ENCODE measurements at regions not wholly inside any gene's neighbourhood (a gene's known extent, or its start where the extent isn't known, plus 50 kb on each side); places are given as distances from the start of the nearest gene placed in this dataset.

DNA sequence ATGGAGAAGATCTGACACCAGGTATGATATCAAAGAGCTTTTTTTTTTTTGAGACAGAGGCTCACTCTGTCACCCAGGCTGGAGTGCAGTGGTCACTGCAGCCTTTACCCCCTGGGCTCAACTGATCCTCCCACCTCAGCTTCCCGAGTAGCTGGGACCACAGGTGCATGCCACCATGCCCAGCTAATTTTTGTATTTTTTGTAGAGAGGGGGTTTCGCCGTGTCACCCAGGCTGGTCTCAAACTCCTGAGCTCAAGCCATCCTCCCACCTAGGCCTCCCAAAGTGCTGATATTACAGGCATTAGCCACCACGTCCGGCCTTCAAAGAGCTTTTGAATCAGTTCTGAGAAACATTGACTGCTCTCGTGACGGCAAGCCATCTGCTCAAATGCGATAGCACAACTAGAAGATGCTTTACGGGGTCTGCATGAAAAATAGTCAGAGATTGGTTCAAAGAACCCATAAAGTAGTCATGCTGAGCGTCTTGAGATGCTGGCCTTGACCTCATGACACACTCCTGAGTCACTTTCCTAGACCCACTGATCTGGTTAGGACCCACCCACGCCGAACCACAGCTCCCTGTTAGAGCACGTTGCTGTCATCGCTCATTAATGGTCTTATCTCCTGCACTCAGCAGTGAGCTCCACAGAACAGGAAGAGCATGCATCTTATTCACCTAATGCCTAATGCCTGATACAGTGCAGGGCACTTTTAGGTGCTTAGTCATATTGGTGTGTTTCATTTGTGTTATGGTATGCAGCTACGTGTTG, 57.0 kb upstream of the NR2F2 start:
- TF ChIP-seq MIER3 (CRISPR knock-in tag; IDR thresholded peaks at IDR 0.05; ENCODE audit: borderline replicate concordance) (no peak), MYC (CRISPR knock-in tag; IDR thresholded peaks at IDR 0.05; ENCODE audit: borderline replicate concordance) (no peak)
- TF ChIP-seq, protein P1, sequence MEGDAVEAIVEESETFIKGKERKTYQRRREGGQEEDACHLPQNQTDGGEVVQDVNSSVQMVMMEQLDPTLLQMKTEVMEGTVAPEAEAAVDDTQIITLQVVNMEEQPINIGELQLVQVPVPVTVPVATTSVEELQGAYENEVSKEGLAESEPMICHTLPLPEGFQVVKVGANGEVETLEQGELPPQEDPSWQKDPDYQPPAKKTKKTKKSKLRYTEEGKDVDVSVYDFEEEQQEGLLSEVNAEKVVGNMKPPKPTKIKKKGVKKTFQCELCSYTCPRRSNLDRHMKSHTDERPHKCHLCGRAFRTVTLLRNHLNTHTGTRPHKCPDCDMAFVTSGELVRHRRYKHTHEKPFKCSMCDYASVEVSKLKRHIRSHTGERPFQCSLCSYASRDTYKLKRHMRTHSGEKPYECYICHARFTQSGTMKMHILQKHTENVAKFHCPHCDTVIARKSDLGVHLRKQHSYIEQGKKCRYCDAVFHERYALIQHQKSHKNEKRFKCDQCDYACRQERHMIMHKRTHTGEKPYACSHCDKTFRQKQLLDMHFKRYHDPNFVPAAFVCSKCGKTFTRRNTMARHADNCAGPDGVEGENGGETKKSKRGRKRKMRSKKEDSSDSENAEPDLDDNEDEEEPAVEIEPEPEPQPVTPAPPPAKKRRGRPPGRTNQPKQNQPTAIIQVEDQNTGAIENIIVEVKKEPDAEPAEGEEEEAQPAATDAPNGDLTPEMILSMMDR (CRISPR knock-in tag; IDR thresholded peaks at IDR 0.05) = no peak
- TF ChIP-seq, protein P2, sequence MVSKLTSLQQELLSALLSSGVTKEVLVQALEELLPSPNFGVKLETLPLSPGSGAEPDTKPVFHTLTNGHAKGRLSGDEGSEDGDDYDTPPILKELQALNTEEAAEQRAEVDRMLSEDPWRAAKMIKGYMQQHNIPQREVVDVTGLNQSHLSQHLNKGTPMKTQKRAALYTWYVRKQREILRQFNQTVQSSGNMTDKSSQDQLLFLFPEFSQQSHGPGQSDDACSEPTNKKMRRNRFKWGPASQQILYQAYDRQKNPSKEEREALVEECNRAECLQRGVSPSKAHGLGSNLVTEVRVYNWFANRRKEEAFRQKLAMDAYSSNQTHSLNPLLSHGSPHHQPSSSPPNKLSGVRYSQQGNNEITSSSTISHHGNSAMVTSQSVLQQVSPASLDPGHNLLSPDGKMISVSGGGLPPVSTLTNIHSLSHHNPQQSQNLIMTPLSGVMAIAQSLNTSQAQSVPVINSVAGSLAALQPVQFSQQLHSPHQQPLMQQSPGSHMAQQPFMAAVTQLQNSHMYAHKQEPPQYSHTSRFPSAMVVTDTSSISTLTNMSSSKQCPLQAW (CRISPR knock-in tag; IDR thresholded peaks at IDR 0.05) = no peak
- TF ChIP-seq, protein P3, sequence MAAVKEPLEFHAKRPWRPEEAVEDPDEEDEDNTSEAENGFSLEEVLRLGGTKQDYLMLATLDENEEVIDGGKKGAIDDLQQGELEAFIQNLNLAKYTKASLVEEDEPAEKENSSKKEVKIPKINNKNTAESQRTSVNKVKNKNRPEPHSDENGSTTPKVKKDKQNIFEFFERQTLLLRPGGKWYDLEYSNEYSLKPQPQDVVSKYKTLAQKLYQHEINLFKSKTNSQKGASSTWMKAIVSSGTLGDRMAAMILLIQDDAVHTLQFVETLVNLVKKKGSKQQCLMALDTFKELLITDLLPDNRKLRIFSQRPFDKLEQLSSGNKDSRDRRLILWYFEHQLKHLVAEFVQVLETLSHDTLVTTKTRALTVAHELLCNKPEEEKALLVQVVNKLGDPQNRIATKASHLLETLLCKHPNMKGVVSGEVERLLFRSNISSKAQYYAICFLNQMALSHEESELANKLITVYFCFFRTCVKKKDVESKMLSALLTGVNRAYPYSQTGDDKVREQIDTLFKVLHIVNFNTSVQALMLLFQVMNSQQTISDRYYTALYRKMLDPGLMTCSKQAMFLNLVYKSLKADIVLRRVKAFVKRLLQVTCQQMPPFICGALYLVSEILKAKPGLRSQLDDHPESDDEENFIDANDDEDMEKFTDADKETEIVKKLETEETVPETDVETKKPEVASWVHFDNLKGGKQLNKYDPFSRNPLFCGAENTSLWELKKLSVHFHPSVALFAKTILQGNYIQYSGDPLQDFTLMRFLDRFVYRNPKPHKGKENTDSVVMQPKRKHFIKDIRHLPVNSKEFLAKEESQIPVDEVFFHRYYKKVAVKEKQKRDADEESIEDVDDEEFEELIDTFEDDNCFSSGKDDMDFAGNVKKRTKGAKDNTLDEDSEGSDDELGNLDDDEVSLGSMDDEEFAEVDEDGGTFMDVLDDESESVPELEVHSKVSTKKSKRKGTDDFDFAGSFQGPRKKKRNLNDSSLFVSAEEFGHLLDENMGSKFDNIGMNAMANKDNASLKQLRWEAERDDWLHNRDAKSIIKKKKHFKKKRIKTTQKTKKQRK (IDR thresholded peaks at IDR 0.05; ENCODE audit: low read length) = no peak
